GM21737 (cell line): ENCODE measurements at regions not wholly inside any gene's neighbourhood (a gene's known extent, or its start where the extent isn't known, plus 50 kb on each side); places are given as distances from the start of the nearest gene placed in this dataset.

Experiments used
- ATAC-seq: cut with Tn5 transposase; IDR thresholded peaks from one replicate; pipeline ENCODE4 v1.9.1; 2021; ENCODE audit warnings: mild to moderate bottlenecking, moderate library complexity; ENCODE audit not compliant: unreplicated experiment

DNA sequence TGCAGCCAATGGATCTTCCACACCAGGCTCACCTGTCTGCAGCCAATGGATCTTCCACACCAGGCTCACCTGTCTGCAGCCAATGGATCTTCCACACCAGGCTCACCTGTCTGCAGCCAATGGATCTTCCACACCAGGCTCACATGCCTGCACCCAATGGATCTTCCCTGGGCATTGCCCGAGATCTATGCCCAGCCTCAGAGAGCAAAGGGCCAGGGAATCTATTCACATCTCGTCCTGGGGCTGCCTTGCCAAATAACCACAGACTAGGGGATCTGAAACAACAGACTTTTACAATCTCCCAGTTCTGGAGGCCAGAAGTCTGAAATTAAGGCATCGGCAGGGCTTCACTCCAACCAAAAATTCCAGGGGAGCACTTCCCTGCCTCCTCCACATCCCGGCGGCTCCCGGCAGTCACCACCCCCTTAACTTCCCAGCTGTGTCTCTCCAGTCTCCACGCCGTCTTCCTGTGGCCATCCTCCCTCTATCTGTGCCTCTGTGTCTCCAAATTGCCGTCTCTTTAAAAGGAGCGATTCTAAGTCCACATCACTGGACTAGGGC, 92.4 kb upstream of the PPP2R2D start:
- no peak for ATAC-seq

DNA sequence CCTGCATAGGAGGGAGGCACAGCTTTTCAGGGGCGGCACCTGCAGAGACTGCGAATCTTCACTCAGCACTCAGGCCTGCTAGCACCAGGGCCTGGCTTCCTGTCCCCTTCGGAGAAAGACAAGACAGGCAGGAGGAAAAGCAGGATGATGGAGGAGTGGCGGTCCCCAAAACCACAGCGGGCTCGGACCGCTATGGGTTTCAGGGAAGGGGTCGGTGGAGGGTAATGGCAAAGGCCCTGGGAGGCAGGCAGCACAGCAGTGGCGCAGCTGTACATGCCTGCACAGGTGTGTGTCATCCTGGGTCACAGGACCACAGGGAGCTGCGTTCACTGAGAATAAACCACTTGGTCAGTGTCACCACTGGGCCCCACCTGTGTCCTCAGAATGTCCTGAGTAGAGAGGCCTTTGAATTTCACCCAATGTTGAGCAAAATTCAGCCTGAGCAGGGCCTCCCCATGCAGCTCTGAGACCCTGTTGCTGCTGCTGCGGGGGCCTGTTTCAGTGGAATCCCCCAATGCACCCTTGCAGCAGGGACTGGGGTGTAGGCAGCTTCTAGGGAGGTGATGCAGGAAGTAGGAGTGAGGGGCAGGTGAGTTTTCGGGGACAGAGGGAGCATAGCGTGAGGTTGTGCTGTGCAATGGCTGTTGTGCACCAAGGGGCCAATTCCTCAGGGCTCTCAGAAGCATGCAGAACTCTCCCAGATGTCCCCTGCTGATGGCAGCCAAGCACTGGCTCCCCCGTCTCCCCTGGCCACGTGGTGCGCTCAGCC, 90.6 kb upstream of the PPP2R2D start:
- ATAC-seq = no peak

DNA sequence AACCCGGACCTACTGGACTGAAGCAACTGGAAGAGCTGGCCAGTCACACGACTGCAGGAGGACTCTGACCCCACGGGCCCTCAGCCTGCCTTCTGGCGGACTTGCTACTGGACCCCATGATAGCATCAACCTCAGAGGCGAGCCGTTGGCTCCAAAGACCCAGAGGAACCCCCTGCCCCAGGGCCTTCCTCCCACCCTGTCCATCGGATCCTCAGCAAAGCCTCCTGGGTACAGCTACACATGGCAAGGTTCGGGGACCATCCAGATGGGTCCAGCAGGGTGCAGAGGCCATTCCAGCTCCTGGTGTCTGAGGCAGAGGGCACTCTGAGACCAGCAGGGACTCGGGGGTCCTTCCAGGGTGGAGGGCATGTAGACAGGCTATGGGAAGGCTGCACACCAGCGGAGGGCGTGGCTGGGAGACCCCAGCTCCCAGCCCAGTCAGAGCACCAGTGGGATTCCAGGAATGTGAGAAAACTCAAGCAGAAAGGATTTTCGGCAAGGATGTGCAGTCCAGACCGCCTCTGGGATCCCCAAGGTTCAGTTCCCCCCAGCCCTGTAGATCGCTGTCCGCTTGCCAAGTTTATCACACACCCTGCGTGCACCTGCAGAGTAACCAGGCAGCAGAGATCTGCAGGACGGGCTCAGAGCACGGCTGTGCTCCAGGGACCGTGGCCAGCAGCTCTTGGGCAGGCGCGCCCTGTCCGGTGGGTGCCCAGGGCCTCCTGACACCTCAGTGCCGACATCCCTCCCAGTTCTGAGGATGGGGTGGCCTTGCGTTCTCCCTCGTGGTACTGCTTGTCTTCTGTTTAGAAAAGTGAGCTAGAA, 89.8 kb upstream of the PPP2R2D start:
- ATAC-seq = no peak

- no peak for ATAC-seq
Observed at GRCh38 chr10:131811630-131812403, 89.0 kb upstream of the PPP2R2D start.

GRCh38 chr10:131812736-131813604, 87.8 kb upstream of the PPP2R2D start:
- no peak for ATAC-seq

DNA sequence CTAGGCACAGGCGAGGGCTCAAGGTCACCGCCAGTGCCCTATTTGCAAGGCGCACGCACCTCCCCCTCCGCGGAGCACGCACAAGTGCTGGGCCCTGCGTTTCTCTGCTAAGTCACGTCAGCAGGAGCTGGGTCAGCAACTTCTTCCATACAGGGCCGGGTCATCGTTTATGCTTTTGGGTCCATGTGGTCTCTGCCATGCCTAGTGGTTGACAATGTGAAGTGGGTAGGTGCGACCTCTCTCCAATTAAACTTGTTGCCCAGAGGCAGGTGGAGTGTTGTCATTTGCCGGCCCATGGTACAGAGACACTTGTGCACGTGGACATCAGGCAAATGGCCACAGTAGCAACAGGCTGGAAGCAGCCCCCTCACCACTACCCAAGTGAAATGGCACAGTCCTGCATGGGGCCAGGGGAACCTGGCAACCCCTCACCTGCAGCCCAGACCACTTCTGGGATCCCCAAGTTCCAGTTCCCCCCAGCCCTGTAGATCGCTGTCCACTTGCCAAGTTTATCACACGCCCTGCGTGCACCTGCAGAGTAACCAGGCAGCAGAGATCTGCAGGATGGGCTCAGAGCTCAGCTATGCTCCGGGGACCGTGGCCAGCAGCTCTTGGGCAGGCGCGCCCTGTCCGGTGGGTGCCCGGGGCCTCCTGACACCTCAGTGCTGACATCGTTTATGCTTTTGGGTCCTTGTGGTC, 86.1 kb upstream of the PPP2R2D start:
- no peak for ATAC-seq

GRCh38 chr10:131815266-131816156, 85.3 kb upstream of the PPP2R2D start:
- no peak for ATAC-seq

DNA sequence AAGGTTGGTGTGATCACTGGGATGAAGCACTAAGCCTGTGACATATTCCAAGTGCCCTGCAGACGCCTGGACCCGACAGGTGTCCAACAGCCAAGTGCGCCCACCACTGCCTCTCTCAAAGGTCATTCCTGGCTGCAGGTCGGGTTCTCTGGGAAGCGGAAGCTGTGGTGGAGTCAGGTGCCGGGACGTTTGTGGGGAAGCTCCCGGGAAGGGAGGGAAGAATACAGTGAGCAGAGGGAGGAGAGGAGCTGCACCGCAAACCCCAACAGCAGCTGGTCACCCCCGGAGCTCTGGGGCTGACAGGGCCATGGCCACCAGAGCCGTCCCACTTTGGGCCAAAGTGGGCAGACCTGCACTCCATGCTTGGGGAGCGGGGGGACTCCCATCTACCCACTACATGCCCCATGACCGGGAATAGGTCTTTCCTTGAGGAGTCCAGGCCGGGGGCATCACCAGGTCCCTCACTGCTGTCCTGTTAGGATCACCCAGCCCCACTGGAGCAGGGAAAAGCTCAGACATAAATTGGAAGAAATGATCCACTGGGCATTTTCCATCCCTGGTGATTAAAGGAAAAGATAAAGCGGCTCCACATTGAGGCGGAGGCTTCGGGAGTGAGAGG, 84.5 kb upstream of the PPP2R2D start:
- no peak for ATAC-seq

DNA sequence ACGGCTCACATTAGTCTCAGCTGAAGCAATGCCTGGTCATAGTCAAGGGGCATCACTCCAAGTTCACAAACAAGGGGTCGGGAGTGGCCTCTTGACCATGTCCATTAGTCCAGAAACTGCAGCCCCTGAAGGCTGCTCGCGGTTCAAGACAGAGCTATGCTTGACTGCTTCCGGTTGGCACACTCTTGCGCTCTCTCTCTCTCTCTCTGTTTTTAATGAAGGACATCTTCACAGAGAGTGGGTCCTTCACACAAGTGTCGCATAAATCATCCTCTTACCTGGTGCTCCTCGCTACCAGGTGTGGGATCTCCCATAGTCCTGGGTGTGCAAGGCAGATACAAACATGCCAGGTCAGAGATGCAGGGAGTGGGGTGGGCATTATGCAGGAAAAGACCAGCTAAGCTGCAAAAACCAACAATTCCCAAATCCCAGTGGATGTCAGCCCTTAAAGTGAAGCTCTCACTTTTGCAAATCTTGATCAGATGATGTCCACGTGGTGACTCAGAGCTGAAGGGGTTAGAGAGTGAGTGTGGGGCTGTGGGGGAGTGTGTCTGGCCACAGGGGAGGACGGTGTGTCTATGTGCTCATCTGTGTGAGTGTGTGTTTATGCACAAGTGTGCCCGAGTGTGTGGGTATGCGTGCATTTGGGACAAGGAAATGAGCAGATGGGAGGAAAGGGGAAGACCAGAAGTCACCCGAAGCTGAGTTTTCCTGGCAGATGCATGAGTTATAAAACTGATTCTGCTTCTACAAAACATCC, 83.7 kb upstream of the PPP2R2D start:
- ATAC-seq = no peak

DNA sequence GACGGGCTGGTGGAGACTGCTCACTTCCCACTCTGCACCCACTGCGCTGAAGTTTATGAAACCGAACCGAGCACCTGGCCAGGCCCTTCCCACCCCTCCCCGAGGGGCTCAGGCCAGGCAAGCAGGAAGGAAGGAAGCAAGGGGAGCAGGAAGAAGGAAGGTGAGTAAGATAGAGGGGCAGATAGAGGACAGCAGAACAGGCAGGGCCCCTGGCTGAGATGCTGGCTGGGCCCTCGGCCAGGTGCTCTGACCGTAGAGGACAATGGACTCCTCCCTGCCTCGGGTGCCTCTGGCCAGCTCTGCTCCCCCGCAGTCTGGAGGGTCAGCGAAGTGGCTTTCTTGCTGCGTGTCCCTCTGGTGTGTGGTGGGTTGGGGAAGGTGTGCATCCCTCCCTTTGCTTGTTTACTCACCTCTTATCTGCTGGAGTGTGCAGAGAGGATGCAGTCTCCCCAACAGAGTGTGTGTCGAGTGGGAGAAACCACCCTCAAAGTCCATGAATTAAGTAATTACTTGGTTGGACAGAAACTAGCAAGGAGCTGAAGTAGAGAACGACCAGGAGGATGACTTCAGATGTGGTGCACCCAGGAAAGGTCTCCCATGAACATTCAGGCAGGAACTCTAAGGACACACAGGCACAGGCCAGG, 82.8 kb upstream of the PPP2R2D start:
- ATAC-seq = no peak

GRCh38 chr10:131818510-131819234, 82.1 kb upstream of the PPP2R2D start:
- ATAC-seq = no peak

DNA sequence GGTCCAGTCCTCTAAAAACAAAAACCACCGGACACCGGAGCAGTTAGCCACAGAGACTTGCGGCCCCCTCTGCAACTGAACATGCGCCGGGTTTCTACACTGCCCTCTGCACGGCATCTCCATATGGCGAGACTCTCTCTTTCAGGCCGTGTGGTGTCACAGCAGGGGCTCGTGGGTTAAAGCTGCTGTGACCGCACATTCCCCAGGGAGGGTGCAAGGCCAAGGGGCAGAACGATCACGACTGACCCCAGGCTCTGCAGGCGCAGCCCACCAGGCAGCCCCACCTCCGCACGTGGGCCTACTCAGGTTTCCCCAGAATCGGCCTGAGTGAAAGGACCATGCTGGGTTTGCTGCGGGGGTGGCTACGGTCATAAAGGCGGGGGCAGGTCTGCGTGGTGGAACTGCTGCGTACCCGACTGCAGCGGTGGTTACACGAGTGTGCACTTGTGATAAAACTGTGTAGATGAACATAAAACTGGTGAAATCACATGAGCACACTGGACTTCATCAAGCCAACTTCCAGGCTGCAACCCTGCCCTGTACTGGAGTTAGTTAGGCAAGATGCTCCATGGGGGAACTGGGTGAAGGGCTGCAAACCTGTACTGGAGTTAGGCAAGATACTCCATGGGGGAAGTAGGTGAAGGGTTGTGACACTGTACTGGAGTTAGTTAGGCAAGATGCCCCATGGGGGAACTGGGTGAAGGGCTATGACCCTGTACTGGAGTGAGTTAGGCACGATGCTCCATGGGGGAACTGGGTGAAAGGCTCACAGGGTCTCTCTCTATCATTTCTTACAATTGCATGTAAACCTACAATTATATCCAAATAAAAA, 81.4 kb upstream of the PPP2R2D start:
- ATAC-seq = no peak

DNA sequence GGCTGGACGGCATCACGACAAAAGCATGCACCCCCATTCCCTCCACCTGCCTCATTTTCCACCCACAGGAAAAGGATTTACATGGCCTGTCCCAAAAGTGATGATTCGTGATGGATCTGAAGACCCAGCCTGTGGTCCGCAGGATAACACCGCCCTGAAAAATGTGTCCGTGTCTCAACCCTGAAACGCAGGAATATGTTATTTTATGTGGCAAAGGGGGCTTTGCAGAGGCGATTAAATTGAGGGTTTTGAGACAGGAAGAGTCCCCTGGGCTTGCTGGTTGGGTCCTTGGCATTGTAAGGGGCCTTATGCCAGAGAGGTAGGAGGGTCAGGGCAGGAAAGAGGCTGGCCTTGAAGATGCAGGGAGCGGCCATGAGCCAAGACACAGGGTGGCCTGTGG, 80.2 kb upstream of the PPP2R2D start:
- ATAC-seq = no peak

DNA sequence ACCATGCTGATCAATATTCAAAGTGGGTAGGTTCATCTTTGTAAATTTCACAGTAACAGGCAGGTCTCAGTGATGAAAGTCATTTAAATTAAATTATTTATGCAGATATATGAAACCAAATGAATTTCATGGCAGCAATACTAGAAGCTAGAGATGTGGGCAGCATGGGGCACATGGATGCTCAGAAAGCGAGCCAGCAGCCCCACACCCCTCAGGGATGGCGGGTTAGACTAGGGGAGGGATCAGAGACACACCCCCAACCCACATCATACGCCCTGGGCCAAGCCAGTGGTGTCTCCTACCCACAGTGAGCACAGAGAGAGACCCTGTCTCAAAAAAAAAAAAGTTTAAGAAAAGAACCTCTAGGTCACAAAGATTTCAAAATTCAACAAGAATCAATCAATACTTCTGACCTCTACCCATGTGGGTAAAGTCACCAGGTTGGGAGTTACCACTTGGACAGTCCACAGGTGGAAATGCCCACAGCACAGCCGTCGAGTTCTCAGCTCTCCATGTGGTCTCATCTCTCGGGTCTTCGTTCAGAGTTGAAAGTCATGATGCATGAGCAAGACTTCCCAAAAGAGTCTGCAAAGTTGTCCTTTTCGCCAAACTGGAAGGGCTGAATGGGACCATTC, 79.3 kb upstream of the PPP2R2D start:
- ATAC-seq = no peak
